HK-2 (cell line): ENCODE measurements at regions not wholly inside any gene's neighbourhood (a gene's known extent, or its start where the extent isn't known, plus 50 kb on each side); places are given as distances from the start of the nearest gene placed in this dataset.
"Not testable (repeated sequence)": the region's sequence is repeated elsewhere in the genome, so short reads cannot be mapped to it uniquely, and the experiment has no call there.

Experiments
- DNase-seq: peaks from one replicate; pipeline ENCODE4 v3.0.0-alpha.2; 2018; ENCODE audit not compliant: unreplicated experiment

- DNase-seq, result no peak
Observed at GRCh38 chr1:189962181-189962580, 515.5 kb downstream of the BRINP3 start.

GRCh38 chr1:189970331-189971230 lies 507.1 kb downstream of the BRINP3 start:
- no peak for DNase-seq

- no peak for DNase-seq
Observed at GRCh38 chr1:189971656-189972055, 506.0 kb downstream of the BRINP3 start.

GRCh38 chr1:189977184-189977583 lies 500.5 kb downstream of the BRINP3 start:
- no peak for DNase-seq

GRCh38 chr1:189983166-189983890 lies 494.3 kb downstream of the BRINP3 start:
- DNase-seq, result no peak

GRCh38 chr1:189986516-189986915 lies 491.1 kb downstream of the BRINP3 start:
- DNase-seq, result no peak

- no peak for DNase-seq
Observed at GRCh38 chr1:189987509-189987908, 490.2 kb downstream of the BRINP3 start.

GRCh38 chr1:189992856-189993255 lies 484.8 kb downstream of the BRINP3 start:
- DNase-seq, result no peak

GRCh38 chr1:190000365-190000872 lies 477.2 kb downstream of the BRINP3 start:
- no peak for DNase-seq

- DNase-seq, result no peak
Observed at GRCh38 chr1:190001187-190001586, 476.5 kb downstream of the BRINP3 start.

GRCh38 chr1:190003376-190003775 lies 474.3 kb downstream of the BRINP3 start:
- no peak for DNase-seq

GRCh38 chr1:190011585-190011984 lies 466.1 kb downstream of the BRINP3 start:
- DNase-seq, result no peak

GRCh38 chr1:190019151-190019550 lies 458.5 kb downstream of the BRINP3 start:
- not testable (repeated sequence) for DNase-seq

GRCh38 chr1:190019717-190020116 lies 457.9 kb downstream of the BRINP3 start:
- DNase-seq, result no peak

GRCh38 chr1:190022709-190023108 lies 455.0 kb downstream of the BRINP3 start:
- no peak for DNase-seq

GRCh38 chr1:190029441-190029840 lies 448.2 kb downstream of the BRINP3 start:
- no peak for DNase-seq

- DNase-seq, result no peak
Observed at GRCh38 chr1:190043655-190044054, 434.0 kb downstream of the BRINP3 start.

GRCh38 chr1:190046231-190046630 lies 431.4 kb downstream of the BRINP3 start:
- DNase-seq, result no peak
